CD14-positive monocyte (primary cell): ENCODE measurements at regions not wholly inside any gene's neighbourhood (a gene's known extent, or its start where the extent isn't known, plus 50 kb on each side); places are given as distances from the start of the nearest gene placed in this dataset.

Experiments
- DNase-seq, 3 donors: peaks; one replicate each; pipeline ENCODE4 v3.0.0-alpha.2; 2011 to 2022
- H2AFZ ChIP-seq: 2 replicates; pipeline ENCODE4 v1.6.0; 2012; ENCODE audit warnings: mild to moderate bottlenecking, low read depth, low read length, inconsistent platforms; ENCODE audit not compliant: insufficient read depth, poor library complexity, severe bottlenecking
- H3K27ac ChIP-seq, 2 donors: 1 replicate in 1 of 2; 2 replicates in 1 of 2; pipeline ENCODE4 v1.5.1; 2012 to 2013; ENCODE audit warnings: low read length in 2 of 2, control low read depth in 1 of 2, inconsistent platforms in 1 of 2, low read depth in 1 of 2, mild to moderate bottlenecking in 1 of 2
- H3K27me3 ChIP-seq, 2 donors: one replicate each; pipeline versions ENCODE4 v1.6.0 to v1.6.1; 2011 to 2013; ENCODE audit warnings: low read length in 2 of 2; ENCODE audit not compliant: control insufficient read depth in 2 of 2, insufficient read depth in 2 of 2
- H3K36me3 ChIP-seq, 2 donors: replicated peaks in 1 of 2; 1 replicate in 1 of 2; 2 replicates in 1 of 2; pipeline versions ENCODE4 v1.5.1 to v1.6.1; 2012 to 2013; ENCODE audit warnings: low read length in 2 of 2, control low read depth in 1 of 2, inconsistent platforms in 1 of 2, mild to moderate bottlenecking in 1 of 2; ENCODE audit not compliant: insufficient read depth in 2 of 2, control insufficient read depth in 1 of 2
- H3K4me1 ChIP-seq, 2 donors: 1 replicate in 1 of 2; 2 replicates in 1 of 2; pipeline versions ENCODE4 v1.5.1 to v1.6.1; 2012 to 2013; ENCODE audit warnings: low read length in 2 of 2, control low read depth in 1 of 2, inconsistent platforms in 1 of 2, mild to moderate bottlenecking in 1 of 2, moderate library complexity in 1 of 2; ENCODE audit not compliant: insufficient read depth in 2 of 2, control insufficient read depth in 1 of 2
- H3K4me2 ChIP-seq: replicated peaks from 2 replicates; pipeline ENCODE3; 2012; ENCODE audit warnings: low read length, moderate library complexity, mild to moderate bottlenecking; ENCODE audit not compliant: poor library complexity, severe bottlenecking; ENCODE audit errors: extremely low read depth
- H3K4me3 ChIP-seq, 3 experiments: fragments of 200-600 bp in 1 of 3; sonication (generic) in 1 of 3; replicated peaks in 1 of 3; 1 replicate in 2 of 3; 2 replicates in 1 of 3; pipeline ENCODE4 v1.5.1; 2011 to 2013; ENCODE audit warnings: low read length in 3 of 3, mild to moderate bottlenecking in 3 of 3, control low read depth in 2 of 3, low read depth in 2 of 3, inconsistent platforms in 1 of 3, moderate library complexity in 1 of 3
- H3K79me2 ChIP-seq: 2 replicates; pipeline ENCODE4 v1.6.0; 2012; ENCODE audit warnings: mild to moderate bottlenecking, control low read depth, inconsistent platforms, low read length, moderate library complexity; ENCODE audit not compliant: insufficient read depth
- H3K9ac ChIP-seq: 2 replicates; pipeline ENCODE4 v1.6.0; 2017; ENCODE audit warnings: low read length, mild to moderate bottlenecking; ENCODE audit not compliant: insufficient read depth, poor library complexity, severe bottlenecking
- H3K9me3 ChIP-seq, 2 donors: replicated peaks in 1 of 2; 1 replicate in 1 of 2; 2 replicates in 1 of 2; pipeline versions ENCODE4 v1.5.1 to v1.6.1; 2012 to 2013; ENCODE audit warnings: low read length in 2 of 2, control low read depth in 1 of 2; ENCODE audit not compliant: control insufficient read depth in 1 of 2, insufficient read depth in 1 of 2
- H4K20me1 ChIP-seq: 2 replicates; pipeline ENCODE4 v1.6.0; 2012; ENCODE audit warnings: mild to moderate bottlenecking, low read length, control low read depth, moderate library complexity; ENCODE audit not compliant: insufficient read depth
- H3K27ac Mint-ChIP-seq, 7 donors: one replicate each; pipeline ENCODE4 v1.8.0; 2020; ENCODE audit warnings: mild to moderate bottlenecking in 7 of 7, mixed read lengths in 7 of 7, moderate library complexity in 6 of 7, inconsistent platforms in 2 of 7
- H3K27me3 Mint-ChIP-seq, 3 donors: one replicate each; pipeline ENCODE4 v1.8.0; 2021 to 2022; ENCODE audit warnings: low read depth in 3 of 3, mild to moderate bottlenecking in 3 of 3, mixed read lengths in 3 of 3, moderate library complexity in 3 of 3, inconsistent platforms in 1 of 3
- H3K36me3 Mint-ChIP-seq, 2 donors: one replicate each; pipeline ENCODE4 v1.8.0; 2020; ENCODE audit warnings: mixed read lengths in 2 of 2, inconsistent platforms in 1 of 2, mild to moderate bottlenecking in 1 of 2
- H3K4me1 Mint-ChIP-seq: one replicate; pipeline ENCODE4 v1.8.0; 2020; ENCODE audit warnings: mild to moderate bottlenecking, mixed read lengths
- H3K4me3 Mint-ChIP-seq, 2 donors: one replicate each; pipeline ENCODE4 v1.8.0; 2020; ENCODE audit warnings: mild to moderate bottlenecking in 2 of 2, mixed read lengths in 2 of 2, moderate library complexity in 1 of 2
- H3K9me3 Mint-ChIP-seq, 7 donors: one replicate each; pipeline ENCODE4 v1.8.0; 2020 to 2022; ENCODE audit warnings: mixed read lengths in 7 of 7, mild to moderate bottlenecking in 6 of 7, moderate library complexity in 6 of 7, inconsistent platforms in 2 of 7
- CTCF ChIP-seq: fragments of 200-600 bp; IDR thresholded peaks from one replicate; pipeline ENCODE4 v1.8.0; 2022; ENCODE audit warnings: antibody characterized with exemption, mild to moderate bottlenecking
- WGBS: methylation state at CpG from one replicate; pipeline ENCODE4 v1.1.5; 2013; ENCODE audit warnings: missing lambda C conversion rate; ENCODE audit not compliant: insufficient coverage; 5-methylcytosine and 5-hydroxymethylcytosine counted together
- intact Hi-C, 2 donors: fragments of 100-400 bp; cut with micrococcal nuclease; formaldehyde crosslinking; loops; one replicate each; pipeline versions ENCODE4 v1.15.0 to v1.15.1; 2023

DNA sequence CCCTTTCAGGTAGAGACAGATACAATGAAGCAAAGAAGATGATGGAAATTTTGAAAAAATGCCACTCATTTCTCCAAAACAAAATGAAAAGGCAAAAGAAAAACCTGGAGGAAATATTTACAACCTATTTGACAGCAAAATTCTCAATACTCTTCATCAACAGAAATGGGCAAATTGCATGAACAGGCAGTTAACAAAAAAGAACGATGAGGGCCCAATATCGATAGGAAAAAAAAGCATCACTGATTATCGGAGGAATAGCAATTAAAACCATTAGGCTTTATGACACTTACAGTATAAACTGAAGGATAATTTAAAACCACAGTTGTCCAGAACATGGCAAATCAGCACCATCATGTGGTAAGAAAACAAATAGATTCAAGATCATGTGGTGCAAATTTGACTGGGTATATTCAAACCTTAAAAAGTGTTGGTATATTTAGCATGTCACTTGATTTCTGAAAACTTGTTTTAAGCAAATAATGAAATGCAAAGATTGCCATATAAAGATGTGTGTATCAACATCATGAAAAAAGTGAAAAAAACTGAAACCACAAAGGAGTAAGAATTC is 222.9 kb downstream of the BRD1 start:
- no peak overlapping the region for H3K4me3 ChIP-seq
- intact Hi-C loops = no loop called here
- peaks cover 8% of the 10 kb centered on the region for H3K79me2 ChIP-seq

DNA sequence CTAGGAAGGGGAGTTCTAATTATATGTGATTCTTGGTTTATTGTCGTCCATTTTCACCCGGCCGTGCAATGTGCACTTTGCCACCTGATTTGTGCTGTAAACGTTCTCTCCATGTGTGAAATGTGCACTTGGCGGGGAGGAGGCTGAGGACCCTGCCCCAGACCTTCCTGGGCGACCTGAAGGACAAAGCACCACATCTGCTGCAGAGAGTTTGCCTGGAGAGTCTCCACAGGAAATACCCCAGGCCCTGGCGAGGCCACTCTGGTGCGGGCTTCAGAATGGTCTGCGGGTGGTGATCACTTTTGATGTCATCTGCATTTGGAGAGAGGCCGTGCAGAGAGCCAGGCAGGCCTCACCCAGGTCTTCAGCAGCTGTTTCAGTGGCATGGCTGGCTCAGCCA is 224.7 kb downstream of the BRD1 start:
- Histone ChIP-seq H3K4me3 (no peak overlapping the region), H3K36me3 (peaks cover 0 to 17% of the 10 kb centered on the region in 2 donors), H4K20me1 (peaks cover 26% of the 10 kb centered on the region), H3K9ac (no peak overlapping the region), H3K27me3 (no peaks in the 10 kb centered on the region), H3K79me2 (peaks cover 13% of the 10 kb centered on the region), H2AFZ (no peak overlapping the region), H3K4me2 (no peak overlapping the region), H3K9me3 (peaks cover 17 to 28% of the 10 kb centered on the region in 2 donors), H3K4me1 (peaks cover 22 to 31% of the 10 kb centered on the region in 2 donors), H3K27ac (no peak overlapping the region)
- peaks cover 20 to 36% (median 26%) of the 10 kb centered on the region in 7 donors for H3K9me3 Mint-ChIP-seq
- 95% methylated on average over 10 of the region's 10 CpGs for WGBS
- intact Hi-C loops = no loop called here
- H3K4me3 Mint-ChIP-seq = no peak overlapping the region
- peaks cover 10% of the 10 kb centered on the region for H3K4me1 Mint-ChIP-seq
- TF ChIP-seq CTCF = no peak
- no peak overlapping the region for H3K27ac Mint-ChIP-seq
- H3K36me3 Mint-ChIP-seq = peaks cover 26 to 32% of the 10 kb centered on the region in 2 donors
- H3K27me3 Mint-ChIP-seq = peaks cover 0 to 2% (median 1%) of the 10 kb centered on the region in 3 donors
- DNase-seq = no peak

More for the DNA sequence above, 222.9 kb downstream of the BRD1 start:
- Mint-ChIP-seq H3K36me3 (peaks cover 37 to 47% of the 10 kb centered on the region in 2 donors), H3K4me3 (no peak overlapping the region), H3K27ac (no peak overlapping the region), H3K27me3 (peaks cover 0 to 3% (median 3%) of the 10 kb centered on the region in 3 donors), H3K4me1 (peaks cover 10% of the 10 kb centered on the region), H3K9me3 (peaks cover 29 to 48% (median 37%) of the 10 kb centered on the region in 7 donors)
- Histone ChIP-seq H3K4me2 (no peak overlapping the region), H3K36me3 (peaks cover 0 to 29% of the 10 kb centered on the region in 2 donors), H4K20me1 (peaks cover 16% of the 10 kb centered on the region), H2AFZ (no peak overlapping the region), H3K9me3 (peaks cover 20 to 46% of the 10 kb centered on the region in 2 donors), H3K27ac (no peak overlapping the region), H3K27me3 (no peaks in the 10 kb centered on the region), H3K9ac (no peak overlapping the region), H3K4me1 (peaks cover 5 to 14% of the 10 kb centered on the region in 2 donors)
- no CpG with 5 or more reads among the region's 3 CpGs for WGBS
- no peak for TF ChIP-seq CTCF
- no peak for DNase-seq
